ENCODE measurements at regions not wholly inside any gene's neighbourhood (a gene's known extent, or its start where the extent isn't known, plus 50 kb on each side); places are given as distances from the start of the nearest gene placed in this dataset.

DNA sequence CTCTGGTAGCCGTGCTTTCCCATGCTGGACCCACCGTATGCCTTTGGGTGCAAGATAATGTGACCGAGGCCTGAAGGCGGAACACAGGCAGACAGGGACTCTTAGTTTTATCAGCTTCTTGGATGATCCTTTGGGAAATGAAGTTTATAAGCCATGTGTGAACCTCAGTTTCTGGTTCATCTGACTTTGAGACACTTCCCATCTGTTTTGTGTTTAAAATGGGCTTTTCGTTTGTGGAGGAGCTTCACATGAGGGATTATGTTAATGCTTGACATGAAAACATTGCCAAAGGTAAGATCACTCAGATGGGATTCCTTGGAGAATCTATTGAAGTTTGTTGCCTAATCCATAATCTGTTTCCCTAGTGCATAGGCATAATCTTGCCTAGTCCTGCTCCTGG, 249.8 kb upstream of the LYZL1 start:
- no peak overlapping the region for H3K27ac ChIP-seq (ENCODE audit: low read depth)
- H3K36me3 ChIP-seq (ENCODE audit: insufficient read depth): no peaks in the 10 kb centered on the region
- WGBS: 49% methylated on average over 5 of the region's 5 CpGs
- no peak overlapping the region for H3K4me3 ChIP-seq (ENCODE audit: low read depth, low read length)
- DNase-seq (ENCODE audit: extremely low spot score): no peak
- no peaks in the 10 kb centered on the region for H3K4me1 ChIP-seq (ENCODE audit: insufficient read depth)

- H3K36me3 ChIP-seq (ENCODE audit: insufficient read depth): no peaks in the 10 kb centered on the region
- no peak overlapping the region for H3K27ac ChIP-seq (ENCODE audit: low read depth)
- WGBS: 13% methylated on average over 2 of the region's 2 CpGs
- no peak for DNase-seq (ENCODE audit: extremely low spot score)
- no peak overlapping the region for H3K4me3 ChIP-seq (ENCODE audit: low read depth, low read length)
- no peaks in the 10 kb centered on the region for H3K4me1 ChIP-seq (ENCODE audit: insufficient read depth)
These were observed 249.1 kb upstream of the LYZL1 start for GRCh38 chr10:29039677-29040189.

GRCh38 chr10:29041616-29042015, 247.3 kb upstream of the LYZL1 start:
- H3K4me1 ChIP-seq (ENCODE audit: insufficient read depth): no peaks in the 10 kb centered on the region
- no peaks in the 10 kb centered on the region for H3K36me3 ChIP-seq (ENCODE audit: insufficient read depth)
- no peak overlapping the region for H3K4me3 ChIP-seq (ENCODE audit: low read depth, low read length)
- no peak for DNase-seq (ENCODE audit: extremely low spot score)
- H3K27ac ChIP-seq (ENCODE audit: low read depth): no peak overlapping the region
- 21% methylated on average over 7 of the region's 7 CpGs for WGBS

- no peaks in the 10 kb centered on the region for H3K4me1 ChIP-seq (ENCODE audit: insufficient read depth)
- DNase-seq (ENCODE audit: extremely low spot score): no peak
- H3K4me3 ChIP-seq (ENCODE audit: low read depth, low read length): no peak overlapping the region
- 82% methylated on average over 1 of the region's 1 CpG for WGBS
- no peaks in the 10 kb centered on the region for H3K36me3 ChIP-seq (ENCODE audit: insufficient read depth)
- no peak overlapping the region for H3K27ac ChIP-seq (ENCODE audit: low read depth)
These were observed 240.4 kb upstream of the LYZL1 start for GRCh38 chr10:29048506-29048905.

- H3K4me1 ChIP-seq (ENCODE audit: insufficient read depth): no peaks in the 10 kb centered on the region
- H3K4me3 ChIP-seq (ENCODE audit: low read depth, low read length): no peak overlapping the region
- no peaks in the 10 kb centered on the region for H3K36me3 ChIP-seq (ENCODE audit: insufficient read depth)
- DNase-seq (ENCODE audit: extremely low spot score): no peak
- H3K27ac ChIP-seq (ENCODE audit: low read depth): no peak overlapping the region
- 94% methylated on average over 3 of the region's 3 CpGs for whole genome bisulfite sequencing
These were observed 238.8 kb upstream of the LYZL1 start for GRCh38 chr10:29050081-29050480.

DNA sequence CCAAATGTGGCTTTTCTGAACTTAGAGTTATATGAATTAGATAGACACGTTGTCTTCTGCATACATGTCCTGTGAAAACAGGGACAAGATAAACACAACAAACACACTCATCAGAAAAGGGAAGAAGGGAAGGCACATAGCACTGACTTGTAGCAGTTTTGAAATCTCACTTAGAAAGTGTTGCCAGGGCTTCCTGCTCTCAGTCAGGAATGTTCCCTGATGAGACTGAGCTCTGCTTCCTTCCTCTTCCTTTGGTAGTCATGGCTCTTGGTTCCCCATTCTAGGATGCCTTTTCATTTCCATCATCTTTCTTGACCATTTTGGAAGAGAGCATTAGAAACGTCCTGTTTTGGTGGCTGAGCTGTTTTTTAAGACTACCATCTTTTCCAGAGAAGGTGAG, 233.8 kb upstream of the LYZL1 start:
- no peaks in the 10 kb centered on the region for H3K36me3 ChIP-seq (ENCODE audit: insufficient read depth)
- DNase-seq (ENCODE audit: extremely low spot score): no peak
- H3K27ac ChIP-seq (ENCODE audit: low read depth): no peak overlapping the region
- peaks cover 1% of the 10 kb centered on the region for H3K4me1 ChIP-seq (ENCODE audit: insufficient read depth)
- H3K4me3 ChIP-seq (ENCODE audit: low read depth, low read length): no peak overlapping the region
- 67% methylated on average over 2 of the region's 2 CpGs for whole genome bisulfite sequencing

DNA sequence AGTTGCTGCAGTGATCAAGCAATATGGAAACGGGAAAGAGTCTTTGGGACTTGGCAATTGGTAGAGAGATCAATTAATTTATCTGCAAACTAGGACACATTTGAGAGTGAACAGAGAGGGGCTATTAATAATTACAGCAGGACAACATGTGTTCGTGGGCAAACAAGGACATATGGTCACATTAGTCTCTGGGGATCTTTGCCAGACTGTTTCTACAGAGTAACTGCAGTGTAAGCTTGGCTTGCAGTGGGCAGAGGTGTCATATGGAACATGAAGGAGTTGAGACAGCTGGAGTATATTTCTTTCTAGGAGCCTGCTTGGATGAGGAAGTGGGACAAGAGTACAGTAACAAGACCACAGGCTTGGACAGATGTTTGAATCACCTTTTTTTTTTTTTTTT, 232.1 kb upstream of the LYZL1 start:
- no peak for DNase-seq (ENCODE audit: extremely low spot score)
- Histone ChIP-seq H3K36me3 (ENCODE audit: insufficient read depth) (no peaks in the 10 kb centered on the region), H3K4me1 (ENCODE audit: insufficient read depth) (peaks cover 1% of the 10 kb centered on the region), H3K27ac (ENCODE audit: low read depth) (no peak overlapping the region), H3K4me3 (ENCODE audit: low read depth, low read length) (no peak overlapping the region)
- WGBS: 77% methylated on average over 2 of the region's 2 CpGs

DNA sequence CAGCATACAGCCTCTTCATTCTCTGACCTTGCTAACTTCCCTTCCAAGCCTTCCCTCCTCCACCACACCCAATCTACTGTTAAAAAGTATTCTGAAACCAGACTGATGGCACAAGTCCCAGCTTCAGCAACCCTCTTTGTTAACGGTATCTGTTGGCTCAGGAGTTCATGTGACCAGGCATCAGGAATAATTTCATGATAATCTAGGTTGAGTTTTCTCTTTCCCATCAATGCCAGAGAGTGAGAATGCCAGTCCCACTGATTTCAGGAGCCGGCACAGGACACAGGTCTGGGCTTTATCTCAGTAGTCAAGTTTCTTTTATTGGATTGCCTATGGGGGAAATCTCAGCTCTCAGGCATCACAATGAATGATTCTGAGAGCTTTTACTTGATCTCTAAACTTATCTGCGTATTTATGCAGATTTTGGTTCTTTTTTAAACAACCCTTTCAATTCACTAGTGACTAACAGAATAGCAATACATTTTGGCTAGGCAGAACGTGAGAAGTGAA, 231.0 kb upstream of the LYZL1 start:
- no peaks in the 10 kb centered on the region for H3K36me3 ChIP-seq (ENCODE audit: insufficient read depth)
- no peak overlapping the region for H3K27ac ChIP-seq (ENCODE audit: low read depth)
- H3K4me1 ChIP-seq (ENCODE audit: insufficient read depth): peaks cover 1% of the 10 kb centered on the region
- DNase-seq (ENCODE audit: extremely low spot score): no peak
- no peak overlapping the region for H3K4me3 ChIP-seq (ENCODE audit: low read depth, low read length)
- whole genome bisulfite sequencing: 18% methylated on average over 4 of the region's 4 CpGs

- WGBS: 70% methylated on average over 5 of the region's 5 CpGs
- H3K36me3 ChIP-seq (ENCODE audit: insufficient read depth): no peaks in the 10 kb centered on the region
These were observed 224.8 kb upstream of the LYZL1 start for GRCh38 chr10:29063806-29064644.

DNA sequence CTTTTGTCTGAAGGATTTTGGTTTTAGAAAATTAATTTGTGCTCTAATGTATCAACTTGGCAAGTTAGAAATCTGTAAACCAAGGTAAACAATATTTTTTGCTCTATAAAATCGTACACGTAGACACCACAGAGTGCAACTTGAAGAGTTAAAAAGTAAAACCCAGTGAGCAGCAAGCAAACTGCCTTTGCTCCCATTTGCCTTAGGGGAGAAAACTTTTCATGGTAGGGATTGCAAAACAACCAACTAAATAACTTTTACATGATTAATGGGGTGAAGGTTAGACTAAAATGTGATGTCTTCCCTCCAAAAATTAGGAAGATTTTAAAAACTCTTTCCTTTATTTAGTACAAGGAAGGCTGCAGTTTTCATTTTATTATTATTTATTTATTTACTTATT, 224.2 kb upstream of the LYZL1 start:
- Histone ChIP-seq H3K4me3 (ENCODE audit: low read depth, low read length) (no peak overlapping the region), H3K27ac (ENCODE audit: low read depth) (no peak overlapping the region), H3K4me1 (ENCODE audit: insufficient read depth) (no peaks in the 10 kb centered on the region), H3K36me3 (ENCODE audit: insufficient read depth) (no peaks in the 10 kb centered on the region)
- no peak for DNase-seq (ENCODE audit: extremely low spot score)
- WGBS: 69% methylated on average over 2 of the region's 2 CpGs

More at GRCh38 chr10:29063806-29064644, 224.8 kb upstream of the LYZL1 start:
- H3K4me1 ChIP-seq (ENCODE audit: insufficient read depth): no peaks in the 10 kb centered on the region
- H3K27ac ChIP-seq (ENCODE audit: low read depth): no peak overlapping the region
- no peak overlapping the region for H3K4me3 ChIP-seq (ENCODE audit: low read depth, low read length)
- no peak for DNase-seq (ENCODE audit: extremely low spot score)

DNA sequence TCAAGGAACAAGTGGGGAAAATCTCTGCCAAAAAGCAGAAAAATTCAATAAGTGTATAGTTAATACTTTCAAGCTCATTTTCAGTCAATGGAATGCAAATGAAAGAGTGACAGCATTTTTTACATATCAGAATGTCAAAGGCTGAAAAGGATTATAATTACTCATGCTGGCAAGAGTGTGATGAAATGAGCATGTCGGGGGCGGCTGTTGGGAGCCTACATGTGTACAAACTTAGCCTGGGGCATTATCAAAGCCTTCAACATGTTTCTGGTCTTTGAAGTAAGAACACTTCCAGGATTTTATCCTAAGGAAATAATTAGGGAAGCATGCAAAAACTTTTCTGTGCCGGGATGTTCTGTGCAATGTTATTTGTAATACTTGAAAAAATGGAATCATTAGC, 221.7 kb upstream of the LYZL1 start:
- H3K4me1 ChIP-seq (ENCODE audit: insufficient read depth): no peaks in the 10 kb centered on the region
- WGBS: 74% methylated on average over 3 of the region's 3 CpGs

DNA sequence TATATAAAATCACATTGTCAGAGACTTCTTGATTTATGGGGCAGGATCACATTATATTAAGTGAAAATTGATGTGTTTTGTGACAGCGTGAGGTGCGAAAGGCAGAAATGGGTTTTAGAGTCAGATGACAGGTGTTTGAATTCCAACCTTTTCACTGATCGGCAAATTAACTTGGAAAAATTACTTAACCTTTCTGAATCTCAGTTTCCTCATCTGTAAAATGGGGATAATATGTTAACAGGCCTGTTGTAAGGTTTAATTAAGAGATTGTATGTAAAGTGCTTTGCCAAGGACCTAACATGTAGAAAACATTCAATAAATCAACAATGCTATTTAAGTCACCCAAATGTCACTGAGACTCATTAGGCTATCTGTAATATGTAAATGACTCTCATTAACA, 221.2 kb upstream of the LYZL1 start:
- H3K27ac ChIP-seq (ENCODE audit: low read depth): no peak overlapping the region
- DNase-seq (ENCODE audit: extremely low spot score): no peak
- 98% methylated on average over 3 of the region's 3 CpGs for WGBS
- H3K36me3 ChIP-seq (ENCODE audit: insufficient read depth): no peaks in the 10 kb centered on the region
- H3K4me1 ChIP-seq (ENCODE audit: insufficient read depth): no peaks in the 10 kb centered on the region
- no peak overlapping the region for H3K4me3 ChIP-seq (ENCODE audit: low read depth, low read length)

More for the DNA sequence above, 221.7 kb upstream of the LYZL1 start:
- Histone ChIP-seq H3K27ac (ENCODE audit: low read depth) (no peak overlapping the region), H3K36me3 (ENCODE audit: insufficient read depth) (no peaks in the 10 kb centered on the region), H3K4me3 (ENCODE audit: low read depth, low read length) (no peak overlapping the region)
- no peak for DNase-seq (ENCODE audit: extremely low spot score)

DNA sequence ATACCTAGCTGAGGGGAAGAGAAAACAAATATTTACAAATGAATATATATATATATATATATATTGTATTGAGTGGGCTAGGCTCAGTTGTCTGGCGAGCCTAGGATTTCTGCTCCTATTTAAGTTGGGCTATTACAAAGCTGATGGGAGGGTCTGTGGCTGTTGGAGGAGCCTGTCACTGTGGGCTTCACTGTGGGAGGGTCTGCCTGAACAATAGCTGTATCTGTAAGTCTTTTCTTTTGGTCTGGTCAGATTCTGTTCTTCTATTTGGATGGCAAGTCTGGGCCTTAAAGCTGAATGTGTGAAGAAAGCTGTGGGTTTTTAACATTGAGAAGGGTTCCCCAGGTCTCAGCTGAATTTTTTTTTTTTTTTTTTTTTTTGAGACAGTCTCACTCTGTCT, 220.6 kb upstream of the LYZL1 start:
- 43% methylated on average over 1 of the region's 1 CpG for WGBS

DNA sequence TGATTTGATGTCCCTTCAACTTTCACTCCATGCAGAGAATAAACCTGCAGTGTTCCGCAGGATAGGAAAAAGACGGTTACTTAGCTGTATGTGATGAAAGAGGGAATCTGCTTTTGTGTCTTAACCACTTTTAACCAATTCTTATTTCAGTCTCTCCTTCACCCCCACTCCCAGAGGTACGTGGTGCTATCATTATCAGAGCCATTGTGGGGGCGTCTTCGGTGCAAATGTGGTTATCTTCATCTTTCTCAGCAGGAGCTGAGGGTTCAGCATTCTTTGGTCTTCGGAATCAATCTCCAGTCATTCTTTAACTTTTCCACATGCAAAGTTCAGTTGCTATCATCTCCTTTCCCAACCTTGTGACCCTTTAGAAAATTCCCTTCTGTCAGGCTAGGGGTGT, 219.9 kb upstream of the LYZL1 start:
- H3K27ac ChIP-seq (ENCODE audit: low read depth): no peak overlapping the region
- WGBS: 91% methylated on average over 6 of the region's 6 CpGs
- DNase-seq (ENCODE audit: extremely low spot score): no peak
- H3K36me3 ChIP-seq (ENCODE audit: insufficient read depth): no peaks in the 10 kb centered on the region
- H3K4me3 ChIP-seq (ENCODE audit: low read depth, low read length): no peak overlapping the region
- no peaks in the 10 kb centered on the region for H3K4me1 ChIP-seq (ENCODE audit: insufficient read depth)

More for the DNA sequence above, 220.6 kb upstream of the LYZL1 start:
- DNase-seq (ENCODE audit: extremely low spot score): no peak
- no peak overlapping the region for H3K27ac ChIP-seq (ENCODE audit: low read depth)
- no peaks in the 10 kb centered on the region for H3K36me3 ChIP-seq (ENCODE audit: insufficient read depth)
- no peaks in the 10 kb centered on the region for H3K4me1 ChIP-seq (ENCODE audit: insufficient read depth)
- H3K4me3 ChIP-seq (ENCODE audit: low read depth, low read length): no peak overlapping the region

All from urinary bladder (tissue), 3 donors.